ENCODE measurements at regions not wholly inside any gene's neighbourhood (a gene's known extent, or its start where the extent isn't known, plus 50 kb on each side); places are given as distances from the start of the nearest gene placed in this dataset.

- TF ChIP-seq CTCF (IDR thresholded peaks at IDR 0.05) (no peak), POLR2AphosphoS5 (IDR thresholded peaks at IDR 0.05; ENCODE audit: low read depth, low read length) (no peak), GATA2 (CRISPR knock-in tag; IDR thresholded peaks at IDR 0.05) (no peak), YY1 (IDR thresholded peaks at IDR 0.05; ENCODE audit: low read depth) (no peak), MEF2A (IDR thresholded peaks at IDR 0.05; ENCODE audit: borderline replicate concordance, low read depth) (no peak), JUND (IDR thresholded peaks at IDR 0.05) (no peak), EZH2phosphoT487 (IDR thresholded peaks at IDR 0.05; ENCODE audit: borderline replicate concordance, low read depth) (no peak), CHD2 (IDR thresholded peaks at IDR 0.05; ENCODE audit: low read length, partially characterized antibody) (no peak), RCOR1 (IDR thresholded peaks at IDR 0.05; ENCODE audit: low read length) (no peak)
- TF ChIP-seq, protein P1, sequence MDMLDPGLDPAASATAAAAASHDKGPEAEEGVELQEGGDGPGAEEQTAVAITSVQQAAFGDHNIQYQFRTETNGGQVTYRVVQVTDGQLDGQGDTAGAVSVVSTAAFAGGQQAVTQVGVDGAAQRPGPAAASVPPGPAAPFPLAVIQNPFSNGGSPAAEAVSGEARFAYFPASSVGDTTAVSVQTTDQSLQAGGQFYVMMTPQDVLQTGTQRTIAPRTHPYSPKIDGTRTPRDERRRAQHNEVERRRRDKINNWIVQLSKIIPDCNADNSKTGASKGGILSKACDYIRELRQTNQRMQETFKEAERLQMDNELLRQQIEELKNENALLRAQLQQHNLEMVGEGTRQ (IDR thresholded peaks at IDR 0.05; ENCODE audit: borderline replicate concordance, low read depth, low read length) = no peak
Observed at GRCh38 chr5:120988491-120988890, 524.4 kb downstream of the PRR16 start.

Measured in SK-N-SH (cell line).